IMR-90 (cell line): ENCODE measurements at regions not wholly inside any gene's neighbourhood (a gene's known extent, or its start where the extent isn't known, plus 50 kb on each side); places are given as distances from the start of the nearest gene placed in this dataset.

Experiments
- ATAC-seq: fragments of 200-7000 bp; cut with Tn5 transposase; 2 replicates; pipeline ENCODE4 v1.9.1; 2020; ENCODE audit warnings: low read depth, mild to moderate bottlenecking, moderate library complexity
- BruUV-seq: library from RNA; stranded (reverse); fragments of 400-500 nt; replicated peaks from 2 replicates; lab custom pipeline; 2021; lab: Mats Ljungman, UMichigan
- CTCF ChIA-PET: fragments of 300-600 bp; formaldehyde crosslinking; extraction: SDS; loops from one replicate; lab custom pipeline; 2021; ENCODE audit warnings: antibody characterized with exemption; lab: Yijun Ruan, JAX
- POLR2A ChIA-PET: fragments of 300-600 bp; sonication (Branson Sonifier 250); formaldehyde crosslinking; loops from one replicate; lab custom pipeline; 2022; ENCODE audit warnings: antibody characterized with exemption; ENCODE audit not compliant: unreplicated experiment; lab: Charles Lee
- DNase-seq: peaks from one replicate; pipeline ENCODE4 v3.0.0; 2013
- H2AFZ ChIP-seq: replicated peaks from 2 replicates; pipeline ENCODE3; 2013; ENCODE audit warnings: low read length, mild to moderate bottlenecking; ENCODE audit not compliant: poor library complexity
- H2AK5ac ChIP-seq: 2 replicates; pipeline ENCODE4 v1.6.1; 2013; ENCODE audit warnings: low read depth, low read length, inconsistent platforms
- H2AK9ac ChIP-seq: replicated peaks from 2 replicates; pipeline ENCODE3; 2013; ENCODE audit warnings: mild to moderate bottlenecking, low read depth, low read length, moderate library complexity; ENCODE audit not compliant: poor library complexity
- H2BK120ac ChIP-seq: 2 replicates; pipeline ENCODE4 v1.6.1; 2013; ENCODE audit warnings: low read depth, low read length, inconsistent platforms
- H2BK15ac ChIP-seq: 3 replicates; pipeline ENCODE4 v1.6.1; 2013; ENCODE audit warnings: low read depth, low read length, inconsistent platforms
- H2BK20ac ChIP-seq: 2 replicates; pipeline ENCODE4 v1.6.1; 2013; ENCODE audit warnings: low read depth, mild to moderate bottlenecking, inconsistent platforms, low read length, moderate library complexity
- H2BK5ac ChIP-seq: 2 replicates; pipeline ENCODE4 v1.6.1; 2013; ENCODE audit warnings: mild to moderate bottlenecking, low read depth, low read length, inconsistent platforms; ENCODE audit not compliant: poor library complexity, severe bottlenecking
- H3K14ac ChIP-seq: replicated peaks from 2 replicates; pipeline ENCODE4 v1.6.1; 2013; ENCODE audit warnings: low read depth, low read length, inconsistent platforms
- H3K18ac ChIP-seq: 2 replicates; pipeline ENCODE4 v1.6.1; 2013; ENCODE audit warnings: low read depth, low read length, control low read depth
- H3K23ac ChIP-seq: 2 replicates; pipeline ENCODE4 v1.6.1; 2013; ENCODE audit warnings: low read depth, low read length, inconsistent platforms
- H3K27ac ChIP-seq: 2 replicates; pipeline ENCODE4 v1.5.1; 2013; ENCODE audit warnings: mild to moderate bottlenecking, control low read depth, low read length; ENCODE audit not compliant: insufficient read depth
- H3K27me3 ChIP-seq: 2 replicates; pipeline ENCODE4 v1.6.1; 2013; ENCODE audit warnings: low read length; ENCODE audit not compliant: control insufficient read depth, insufficient read depth
- H3K36me3 ChIP-seq: 2 replicates; pipeline ENCODE4 v1.6.1; 2013; ENCODE audit warnings: low read length, mixed read lengths; ENCODE audit not compliant: control insufficient read depth, insufficient read depth
- H3K4ac ChIP-seq: 2 replicates; pipeline ENCODE4 v1.6.1; 2013; ENCODE audit warnings: low read depth, low read length, inconsistent platforms
- H3K4me1 ChIP-seq: 2 replicates; pipeline ENCODE4 v1.6.1; 2013; ENCODE audit warnings: low read length, mixed read lengths; ENCODE audit not compliant: control insufficient read depth, insufficient read depth
- H3K4me2 ChIP-seq: 2 replicates; pipeline ENCODE4 v1.6.1; 2013; ENCODE audit warnings: low read depth, mild to moderate bottlenecking, control low read depth, low read length, moderate library complexity
- H3K4me3 ChIP-seq: 2 replicates; pipeline ENCODE4 v1.5.1; 2013; ENCODE audit warnings: low read depth, mild to moderate bottlenecking, control low read depth, low read length, moderate library complexity; ENCODE audit not compliant: insufficient read depth
- H3K56ac ChIP-seq: 2 replicates; pipeline ENCODE4 v1.6.1; 2013; ENCODE audit warnings: low read length, inconsistent platforms; ENCODE audit not compliant: insufficient read depth; ENCODE audit errors: extremely low read depth
- H3K79me1 ChIP-seq, 2 experiments: 2 replicates each; pipeline ENCODE4 v1.6.1; 2013; ENCODE audit warnings: low read length in 2 of 2, inconsistent platforms in 1 of 2, low read depth in 1 of 2
- H3K9ac ChIP-seq: 2 replicates; pipeline ENCODE4 v1.6.1; 2013; ENCODE audit warnings: low read depth, low read length, control low read depth
- H3K9me1 ChIP-seq: 2 replicates; pipeline ENCODE4 v1.6.1; 2013; ENCODE audit warnings: low read length, inconsistent platforms; ENCODE audit not compliant: insufficient read depth
- H3K9me3 ChIP-seq: 2 replicates; pipeline ENCODE4 v1.6.1; 2013; ENCODE audit warnings: low read length; ENCODE audit not compliant: control insufficient read depth, insufficient read depth
- H4K20me1 ChIP-seq: 2 replicates; pipeline ENCODE4 v1.6.1; 2013; ENCODE audit warnings: low read length, inconsistent platforms; ENCODE audit not compliant: insufficient read depth
- H4K5ac ChIP-seq: 2 replicates; pipeline ENCODE4 v1.6.1; 2013; ENCODE audit warnings: mild to moderate bottlenecking, low read depth, low read length, control low read depth
- H4K8ac ChIP-seq, 2 experiments: 2 replicates each; pipeline ENCODE4 v1.6.1; 2013; ENCODE audit warnings: low read depth in 2 of 2, low read length in 2 of 2, control low read depth in 1 of 2, inconsistent platforms in 1 of 2
- H4K91ac ChIP-seq: 2 replicates; pipeline ENCODE4 v1.6.1; 2013; ENCODE audit warnings: low read depth, low read length, inconsistent platforms; ENCODE audit not compliant: insufficient read depth
- BHLHE40 ChIP-seq: fragments of 150-350 bp; IDR thresholded peaks from 2 replicates; pipeline ENCODE4 v1.6.1; 2016; ENCODE audit warnings: mild to moderate bottlenecking, low read depth, low read length
- CHD1 ChIP-seq: IDR thresholded peaks from 2 replicates; pipeline ENCODE4 v1.6.1; 2012; ENCODE audit warnings: low read depth, low read length, improper control_type of control experiment
- FOS ChIP-seq: fragments of 150-350 bp; IDR thresholded peaks from 2 replicates; pipeline ENCODE4 v1.6.1; 2016; ENCODE audit warnings: low read depth, low read length
- MAZ ChIP-seq: IDR thresholded peaks from 2 replicates; pipeline ENCODE4 v1.6.1; 2012; ENCODE audit warnings: low read depth, mild to moderate bottlenecking, low read length, improper control_type of control experiment, moderate library complexity, borderline replicate concordance
- MXI1 ChIP-seq: IDR thresholded peaks from 2 replicates; pipeline ENCODE4 v1.6.1; 2012; ENCODE audit warnings: low read depth, mild to moderate bottlenecking, low read length, moderate library complexity, borderline replicate concordance
- POLR2A ChIP-seq: IDR thresholded peaks from 2 replicates; pipeline ENCODE4 v1.6.1; 2012; ENCODE audit warnings: mild to moderate bottlenecking, low read depth, low read length
- RCOR1 ChIP-seq: IDR thresholded peaks from 2 replicates; pipeline ENCODE4 v1.6.1; 2012; ENCODE audit warnings: mild to moderate bottlenecking, low read length, improper control_type of control experiment; ENCODE audit not compliant: insufficient replicate concordance
- WGBS, 2 experiments: methylation state at CpG; one replicate each; pipeline versions ENCODE4 v1.1.5 to v1.1.7; 2013; ENCODE audit warnings: missing lambda C conversion rate in 2 of 2; ENCODE audit not compliant: insufficient read length in 1 of 2; ENCODE audit errors: extremely low coverage in 2 of 2; 5-methylcytosine and 5-hydroxymethylcytosine counted together
- dilution Hi-C: fragments of 300-500 bp; cut with HindIII; formaldehyde crosslinking; loops from one replicate; pipeline ENCODE4 v1.14.3; 2018; ENCODE audit warnings: low sequenced_read_pairs; ENCODE audit not compliant: unreplicated experiment
- in situ Hi-C: fragments of 300-500 bp; cut with MboI; formaldehyde crosslinking; loops from 3 replicates; pipeline ENCODE4 v1.14.3; 2019; ENCODE audit warnings: low sequenced_read_pairs, inconsistent platforms, mixed read lengths
- intact Hi-C: fragments of 100-400 bp; cut with micrococcal nuclease; formaldehyde crosslinking; loops from 2 replicates; pipeline ENCODE4 v1.10.0; 2022
- TF ChIP-seq, protein P1 (sequence below): fragments of 150-350 bp; IDR thresholded peaks from 2 replicates; pipeline ENCODE4 v1.6.1; 2016; ENCODE audit warnings: low read depth, mild to moderate bottlenecking, low read length, moderate library complexity, borderline replicate concordance

DNA sequence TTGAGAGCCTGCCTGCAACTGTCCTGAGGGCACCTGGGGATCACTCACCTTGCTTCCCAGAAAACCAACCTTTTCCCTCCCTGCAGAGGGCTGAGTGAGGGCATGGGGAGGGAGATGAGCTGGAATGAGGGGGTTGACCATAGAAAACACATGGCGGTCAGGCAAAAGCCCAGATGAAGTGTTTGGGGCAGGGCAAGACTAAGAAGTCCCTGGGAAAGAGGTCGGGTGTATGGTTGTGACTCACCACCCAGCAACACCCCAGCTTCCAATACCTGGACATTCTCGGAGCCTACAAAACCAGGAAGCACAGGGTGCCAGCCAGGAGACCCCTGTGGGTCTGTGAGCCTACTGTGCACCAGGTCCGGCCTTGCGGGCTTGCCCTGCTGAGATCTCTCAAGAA, 95.3 kb upstream of the ATP2B2 start:
- Histone ChIP-seq H3K4me2 (no peak overlapping the region), H3K9me1 (peaks cover 5% of the 10 kb centered on the region; the same call in 1 of the 2 replicates), H2AK9ac (no peak overlapping the region), H2BK5ac (no peak overlapping the region), H3K23ac (no peak overlapping the region), H2AK5ac (no peak overlapping the region), H4K20me1 (no peaks in the 10 kb centered on the region), H2BK120ac (no peak overlapping the region), H3K4me3 (no peak overlapping the region), H4K5ac (no peak overlapping the region), H4K91ac (no peak overlapping the region), H3K14ac (no peak overlapping the region), H3K36me3 (no peaks in the 10 kb centered on the region), H3K9me3 (no peaks in the 10 kb centered on the region), H3K27ac (no peak overlapping the region), H3K9ac (no peak overlapping the region), H4K8ac (no peak overlapping the region), H3K79me1 (no peaks in the 10 kb centered on the region), H3K18ac (no peak overlapping the region), H2BK20ac (no peak overlapping the region), H2BK15ac (no peak overlapping the region), H3K4me1 (no peaks in the 10 kb centered on the region), H3K56ac (no peak overlapping the region), H3K4ac (no peak overlapping the region), H3K27me3 (peaks cover 2% of the 10 kb centered on the region), H2AFZ (no peak overlapping the region)
- intact Hi-C loops, result no loop called here
- DNase-seq, result no peak
- POLR2A ChIA-PET, result no interaction called here
- in situ Hi-C loops, result no loop called here
- no peak for ATAC-seq
- CTCF ChIA-PET, result no interaction called here
- TF ChIP-seq, protein P1, sequence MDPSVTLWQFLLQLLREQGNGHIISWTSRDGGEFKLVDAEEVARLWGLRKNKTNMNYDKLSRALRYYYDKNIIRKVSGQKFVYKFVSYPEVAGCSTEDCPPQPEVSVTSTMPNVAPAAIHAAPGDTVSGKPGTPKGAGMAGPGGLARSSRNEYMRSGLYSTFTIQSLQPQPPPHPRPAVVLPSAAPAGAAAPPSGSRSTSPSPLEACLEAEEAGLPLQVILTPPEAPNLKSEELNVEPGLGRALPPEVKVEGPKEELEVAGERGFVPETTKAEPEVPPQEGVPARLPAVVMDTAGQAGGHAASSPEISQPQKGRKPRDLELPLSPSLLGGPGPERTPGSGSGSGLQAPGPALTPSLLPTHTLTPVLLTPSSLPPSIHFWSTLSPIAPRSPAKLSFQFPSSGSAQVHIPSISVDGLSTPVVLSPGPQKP, result no peak
- TF ChIP-seq FOS (no peak), BHLHE40 (no peak), MAZ (no peak), CHD1 (no peak), RCOR1 (no peak), POLR2A (no peak), MXI1 (no peak)
- no CpG with 5 or more reads among the region's 5 CpGs for WGBS, 2 experiments
- BruUV-seq, result no TSS peak
- dilution Hi-C loops, result no loop called here
